G401.6 (cell line): ENCODE measurements at regions not wholly inside any gene's neighbourhood (a gene's known extent, or its start where the extent isn't known, plus 50 kb on each side); places are given as distances from the start of the nearest gene placed in this dataset.
"Not testable (repeated sequence)": the region's sequence is repeated elsewhere in the genome, so short reads cannot be mapped to it uniquely, and the experiment has no call there.

Experiments used
- FAIRE-seq: peaks from 2 replicates; lab custom pipeline; 2012; peaks lifted over from hg19 to GRCh38; lab: Jason Lieb, UNC

- no peak for FAIRE-seq
These were observed 75.0 kb upstream of the CTBP2 start for GRCh38 chr10:125235093-125236069.

- FAIRE-seq = not testable (repeated sequence)
These were observed 74.2 kb upstream of the CTBP2 start for GRCh38 chr10:125234576-125234975.

- FAIRE-seq = no peak
These were observed 73.4 kb upstream of the CTBP2 start for GRCh38 chr10:125233726-125234125.

GRCh38 chr10:125232841-125233240, 72.5 kb upstream of the CTBP2 start:
- FAIRE-seq = no peak

- no peak for FAIRE-seq
These were observed 71.6 kb upstream of the CTBP2 start for GRCh38 chr10:125231813-125232475.

DNA sequence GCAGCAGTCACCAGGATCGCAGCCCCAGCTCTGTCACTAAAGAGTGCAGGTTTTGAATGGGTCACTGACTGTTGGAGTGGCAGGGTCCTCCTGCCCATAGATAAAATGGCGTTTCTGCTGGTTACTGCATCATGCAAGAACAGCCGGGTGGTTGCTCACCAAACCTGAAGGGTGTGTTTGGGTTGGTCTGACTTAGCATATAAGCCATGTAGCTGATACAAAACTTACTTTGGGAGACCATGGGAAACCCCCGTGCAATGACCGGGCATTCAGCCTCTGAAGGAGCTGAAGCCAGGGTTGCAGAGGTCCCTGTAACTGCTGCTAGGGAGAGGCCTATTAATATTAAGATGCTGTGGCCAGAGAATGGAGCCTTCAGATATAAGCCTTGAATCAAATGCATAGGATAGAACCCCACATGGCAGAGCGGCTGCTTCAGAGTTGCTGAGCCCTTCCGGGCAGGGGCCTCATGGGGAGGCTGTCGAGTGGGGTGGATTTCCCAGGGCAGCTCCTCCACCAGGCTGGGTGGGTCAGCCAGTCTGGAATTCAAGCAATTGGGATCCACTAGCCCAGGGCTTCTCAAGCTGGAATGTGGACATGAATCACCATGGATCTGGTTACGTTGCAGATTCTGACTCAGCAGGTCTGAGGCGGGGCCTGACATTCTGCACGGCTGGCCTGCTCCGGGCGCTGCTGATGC, 70.9 kb upstream of the CTBP2 start:
- FAIRE-seq = no peak

DNA sequence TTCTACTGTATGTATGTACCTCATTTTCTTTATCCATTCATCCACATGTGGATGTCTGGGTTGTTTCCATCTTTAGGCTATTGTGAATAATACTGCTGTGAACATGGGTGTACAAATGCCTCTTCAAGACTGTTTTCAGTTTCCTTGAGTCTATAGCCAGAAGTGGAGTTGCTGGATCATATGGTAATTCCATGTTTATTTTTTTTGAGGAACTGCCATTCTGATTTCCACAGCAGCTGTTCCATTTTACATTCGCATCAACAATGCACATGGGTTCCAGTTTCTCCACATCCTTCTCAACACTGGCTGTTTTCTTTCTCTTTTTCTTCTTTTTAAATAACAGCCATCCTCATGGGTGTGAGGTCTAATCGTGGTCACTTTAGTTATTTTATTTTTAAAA, 69.9 kb upstream of the CTBP2 start:
- FAIRE-seq = no peak

DNA sequence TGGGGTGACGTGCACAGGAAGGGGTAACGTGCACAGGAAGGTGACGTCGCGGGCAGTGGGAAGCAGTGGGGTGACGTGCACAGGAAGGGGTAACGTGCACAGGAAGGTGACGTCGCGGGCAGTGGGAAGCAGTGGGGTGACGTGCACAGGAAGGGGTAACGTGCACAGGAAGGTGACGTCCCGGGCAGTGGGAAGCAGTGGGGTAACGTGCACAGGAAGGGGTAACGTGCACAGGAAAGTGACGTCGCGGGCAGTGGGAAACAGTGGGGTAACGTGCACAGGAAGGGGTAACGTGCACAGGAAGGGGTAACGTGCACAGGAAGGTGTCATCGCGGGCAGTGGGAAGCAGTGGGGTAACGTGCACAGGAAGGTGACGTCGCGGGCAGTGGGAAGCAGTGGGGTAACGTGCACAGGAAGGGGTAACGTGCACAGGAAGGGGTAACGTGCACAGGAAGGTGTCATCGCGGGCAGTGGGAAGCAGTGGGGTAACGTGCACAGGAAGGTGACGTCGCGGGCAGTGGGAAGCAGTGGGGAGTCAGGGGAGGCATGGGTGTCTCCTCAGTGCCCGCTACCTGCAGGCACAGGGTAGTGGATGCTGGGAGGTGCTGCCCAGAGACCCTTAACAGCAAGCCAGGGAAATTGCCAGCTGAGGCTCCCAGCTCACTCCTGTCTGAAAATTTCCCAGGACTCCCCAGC, 68.0 kb upstream of the CTBP2 start:
- not testable (repeated sequence) for FAIRE-seq

GRCh38 chr10:125227546-125227945, 67.2 kb upstream of the CTBP2 start:
- no peak for FAIRE-seq

DNA sequence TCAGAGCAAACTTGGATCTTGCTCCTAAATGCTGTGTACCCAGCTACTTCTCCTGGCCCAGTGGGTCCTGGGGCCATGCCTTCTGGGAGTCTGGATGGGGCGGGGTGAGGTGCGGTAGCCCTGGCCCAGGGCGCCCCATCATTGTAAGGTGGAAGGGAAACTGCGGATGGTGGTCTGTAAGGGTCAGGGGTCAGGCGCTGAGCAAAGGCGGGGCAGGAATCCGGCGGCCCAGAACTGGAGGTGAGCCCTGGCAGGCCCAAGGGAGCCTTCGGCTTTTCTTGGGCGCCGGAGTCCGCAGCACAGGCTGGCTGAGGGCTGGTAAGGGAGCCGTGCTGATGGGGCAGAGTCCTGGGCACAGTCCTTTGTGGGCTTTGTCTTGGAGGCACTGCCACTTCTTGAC, 66.5 kb upstream of the CTBP2 start:
- FAIRE-seq = no peak

- no peak for FAIRE-seq
These were observed 65.6 kb upstream of the CTBP2 start for GRCh38 chr10:125226005-125226404.

DNA sequence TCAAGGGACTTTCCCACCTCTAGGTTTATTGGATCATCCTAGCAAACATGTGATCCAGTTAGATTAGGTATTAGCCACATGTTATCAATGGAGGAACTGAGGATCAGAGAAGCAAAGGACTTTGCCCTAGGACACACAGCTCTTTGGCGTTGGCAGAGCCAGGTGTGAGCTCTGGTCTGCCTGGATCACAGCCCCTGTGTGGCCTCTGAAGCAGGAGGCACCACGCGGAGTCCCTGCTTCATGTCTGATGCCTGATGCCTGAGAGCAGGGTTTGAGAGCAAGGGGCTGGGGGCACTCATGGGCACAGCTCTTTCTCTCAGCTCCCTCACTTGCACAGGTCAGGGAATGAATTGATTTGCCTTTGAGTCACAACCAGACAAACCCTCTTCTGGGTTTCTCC, 64.7 kb upstream of the CTBP2 start:
- FAIRE-seq = no peak

DNA sequence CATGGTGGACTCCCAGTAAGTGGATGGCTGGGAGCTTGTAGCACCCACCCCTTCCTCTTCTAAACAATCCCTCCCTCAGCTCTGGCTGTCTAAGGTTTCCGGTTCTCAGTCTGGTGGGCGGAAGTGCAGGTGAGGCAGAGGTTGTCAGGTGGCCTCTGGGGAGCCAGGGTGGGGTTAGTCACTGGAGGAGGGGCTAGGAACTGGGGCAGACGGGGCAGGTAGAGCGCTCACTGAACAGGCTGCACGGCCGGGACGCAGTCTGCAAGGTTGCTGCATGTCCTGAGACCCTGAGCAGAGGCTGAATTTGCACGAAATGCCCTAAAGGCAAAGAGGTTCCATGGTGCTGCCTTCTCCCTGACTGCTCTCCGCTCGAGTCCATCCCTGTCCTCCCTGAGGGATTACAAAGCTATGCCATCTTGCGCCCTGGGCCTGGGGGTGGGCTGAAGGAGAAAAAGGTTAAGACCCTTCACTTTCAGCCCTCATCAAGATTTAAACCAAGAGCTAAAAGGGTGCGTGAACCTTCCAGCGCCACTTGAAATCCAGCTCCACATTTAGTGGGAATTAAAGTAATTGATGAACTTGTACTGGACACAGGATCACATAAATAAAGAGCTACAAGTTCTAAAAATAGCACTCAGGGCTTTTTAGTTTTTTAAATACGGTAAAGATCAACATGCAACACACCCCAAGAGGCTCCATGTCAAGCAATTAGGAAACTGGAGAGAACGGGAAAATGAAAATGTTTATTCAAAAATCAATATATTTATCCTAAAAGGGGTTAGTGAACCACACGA, 62.3 kb upstream of the CTBP2 start:
- no peak for FAIRE-seq

GRCh38 chr10:125221716-125222115, 61.4 kb upstream of the CTBP2 start:
- no peak for FAIRE-seq

DNA sequence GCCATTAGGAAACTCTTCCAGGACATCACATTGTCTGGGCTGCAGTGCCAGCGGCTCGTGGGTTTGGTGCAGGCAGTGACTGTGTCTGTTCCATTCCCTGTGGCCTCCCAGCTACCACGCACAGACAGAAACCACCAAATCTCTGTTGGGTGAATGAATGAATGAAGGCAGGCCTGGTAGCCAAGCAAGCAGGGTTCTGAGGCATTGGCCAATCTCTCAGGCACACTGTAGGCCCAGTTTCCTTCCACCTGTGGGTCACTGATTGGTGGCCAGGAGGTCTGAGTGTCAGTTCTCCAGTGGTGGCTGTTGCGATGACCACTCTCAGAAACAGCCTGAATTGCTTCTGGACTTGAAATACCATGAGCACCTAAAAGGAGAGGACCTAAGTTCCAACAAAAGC, 59.4 kb upstream of the CTBP2 start:
- FAIRE-seq = no peak

- FAIRE-seq = no peak
These were observed 58.6 kb upstream of the CTBP2 start for GRCh38 chr10:125218967-125219366.

- no peak for FAIRE-seq
These were observed 57.8 kb upstream of the CTBP2 start for GRCh38 chr10:125217990-125218675.

- no peak for FAIRE-seq
These were observed 56.5 kb upstream of the CTBP2 start for GRCh38 chr10:125216861-125217260.

DNA sequence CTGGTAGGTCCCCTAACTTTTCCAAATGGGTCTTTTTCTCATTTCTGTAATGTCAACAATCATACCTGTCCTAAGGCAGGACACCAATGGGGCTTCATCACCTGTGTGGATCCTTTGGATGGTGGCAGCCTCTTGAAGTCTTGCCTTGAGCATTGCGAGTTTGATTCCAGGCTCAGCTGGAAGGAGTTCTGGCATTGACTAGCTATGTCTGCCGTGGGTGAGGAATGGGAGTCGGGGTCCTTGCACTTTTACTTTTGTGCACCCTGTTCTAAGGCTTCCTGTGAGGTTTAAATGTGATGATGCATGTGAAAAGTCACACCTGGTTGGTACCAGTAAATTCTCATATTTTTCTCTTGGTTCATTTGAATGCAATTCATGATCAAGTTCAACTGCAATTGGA, 55.9 kb upstream of the CTBP2 start:
- no peak for FAIRE-seq

DNA sequence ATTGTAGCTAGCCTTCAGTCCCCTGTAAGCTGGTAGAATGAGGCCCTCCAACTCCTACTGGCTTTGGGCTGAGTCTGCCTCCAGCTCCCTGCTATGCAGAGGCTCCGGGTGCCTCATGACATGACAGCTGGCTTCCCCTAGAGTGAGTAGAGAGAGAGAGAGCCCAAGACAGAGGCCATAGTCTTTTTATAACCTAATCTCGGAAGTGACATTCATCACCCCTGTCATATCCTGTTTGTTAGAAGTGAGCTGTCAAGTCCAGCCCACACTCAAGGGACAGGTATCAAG, 53.9 kb upstream of the CTBP2 start:
- no peak for FAIRE-seq
